Endothelial cell (in vitro differentiated cells): ENCODE measurements at regions not wholly inside any gene's neighbourhood (a gene's known extent, or its start where the extent isn't known, plus 50 kb on each side); places are given as distances from the start of the nearest gene placed in this dataset.

ENCODE experiments used
- DNase-seq: peaks from one replicate; pipeline ENCODE4 v3.0.0; 2021; ENCODE audit warnings: low spot score
- H3K27ac Mint-ChIP-seq: one replicate; pipeline ENCODE4 v1.8.0; 2021; ENCODE audit warnings: mixed read lengths, inconsistent platforms; ENCODE audit not compliant: unreplicated experiment
- H3K27me3 Mint-ChIP-seq: one replicate; pipeline ENCODE4 v1.8.0; 2021; ENCODE audit warnings: mild to moderate bottlenecking, moderate library complexity, mixed read lengths, inconsistent platforms; ENCODE audit not compliant: unreplicated experiment
- H3K36me3 Mint-ChIP-seq: one replicate; pipeline ENCODE4 v1.8.0; 2021; ENCODE audit warnings: mild to moderate bottlenecking, low read depth, mixed read lengths, inconsistent platforms; ENCODE audit not compliant: unreplicated experiment
- H3K4me1 Mint-ChIP-seq: one replicate; pipeline ENCODE4 v1.8.0; 2021; ENCODE audit warnings: mild to moderate bottlenecking, mixed read lengths, inconsistent platforms; ENCODE audit not compliant: unreplicated experiment
- H3K4me3 Mint-ChIP-seq: one replicate; pipeline ENCODE4 v1.8.0; 2021; ENCODE audit warnings: mild to moderate bottlenecking, mixed read lengths, inconsistent platforms; ENCODE audit not compliant: unreplicated experiment
- H3K9me3 Mint-ChIP-seq: one replicate; pipeline ENCODE4 v1.8.0; 2021; ENCODE audit warnings: mixed read lengths, inconsistent platforms; ENCODE audit not compliant: unreplicated experiment
- TF ChIP-seq, protein P1 (sequence below): fragments of 200-600 bp; sonication (generic); IDR thresholded peaks from one replicate; pipeline ENCODE4 v1.5.0; 2021; ENCODE audit warnings: antibody characterized with exemption; ENCODE audit not compliant: unreplicated experiment

DNA sequence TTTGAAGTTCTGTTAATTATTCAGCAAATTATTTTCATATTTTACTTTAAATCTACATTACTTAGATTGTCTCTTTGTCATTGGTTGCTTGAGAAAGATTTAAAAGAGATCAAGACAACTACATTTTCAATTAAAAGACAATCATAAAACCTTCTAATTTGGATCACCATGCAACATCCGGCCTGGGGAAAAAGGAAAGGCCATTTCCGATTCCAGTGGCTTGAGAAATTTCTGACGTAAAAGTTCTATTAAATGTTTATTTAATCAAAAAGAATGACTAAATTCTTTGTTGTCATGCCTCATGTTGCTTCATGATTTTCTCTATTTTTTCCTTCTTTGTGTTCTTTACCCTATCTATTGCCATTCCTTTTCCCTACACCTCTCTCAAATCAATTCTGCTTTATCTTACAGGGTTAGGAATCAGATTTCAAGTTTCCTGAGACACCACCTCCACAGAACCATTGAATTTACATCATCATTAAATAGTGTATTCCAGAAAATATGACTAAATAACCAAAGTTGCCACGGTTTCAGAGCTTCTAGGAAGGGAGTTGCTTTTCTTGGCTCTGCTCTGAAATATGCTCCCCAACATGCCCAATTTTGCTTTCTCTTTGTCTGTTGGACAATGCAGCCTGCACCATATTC is 124.6 kb upstream of the ACSL4 start:
- DNase-seq: no peak
- H3K36me3 Mint-ChIP-seq: no peaks in the 10 kb centered on the region
- no peaks in the 10 kb centered on the region for H3K4me1 Mint-ChIP-seq
- H3K9me3 Mint-ChIP-seq: no peaks in the 10 kb centered on the region
- no peaks in the 10 kb centered on the region for H3K27me3 Mint-ChIP-seq
- no peak overlapping the region for H3K27ac Mint-ChIP-seq
- TF ChIP-seq, protein P1, sequence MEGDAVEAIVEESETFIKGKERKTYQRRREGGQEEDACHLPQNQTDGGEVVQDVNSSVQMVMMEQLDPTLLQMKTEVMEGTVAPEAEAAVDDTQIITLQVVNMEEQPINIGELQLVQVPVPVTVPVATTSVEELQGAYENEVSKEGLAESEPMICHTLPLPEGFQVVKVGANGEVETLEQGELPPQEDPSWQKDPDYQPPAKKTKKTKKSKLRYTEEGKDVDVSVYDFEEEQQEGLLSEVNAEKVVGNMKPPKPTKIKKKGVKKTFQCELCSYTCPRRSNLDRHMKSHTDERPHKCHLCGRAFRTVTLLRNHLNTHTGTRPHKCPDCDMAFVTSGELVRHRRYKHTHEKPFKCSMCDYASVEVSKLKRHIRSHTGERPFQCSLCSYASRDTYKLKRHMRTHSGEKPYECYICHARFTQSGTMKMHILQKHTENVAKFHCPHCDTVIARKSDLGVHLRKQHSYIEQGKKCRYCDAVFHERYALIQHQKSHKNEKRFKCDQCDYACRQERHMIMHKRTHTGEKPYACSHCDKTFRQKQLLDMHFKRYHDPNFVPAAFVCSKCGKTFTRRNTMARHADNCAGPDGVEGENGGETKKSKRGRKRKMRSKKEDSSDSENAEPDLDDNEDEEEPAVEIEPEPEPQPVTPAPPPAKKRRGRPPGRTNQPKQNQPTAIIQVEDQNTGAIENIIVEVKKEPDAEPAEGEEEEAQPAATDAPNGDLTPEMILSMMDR: no peak
- no peak overlapping the region for H3K4me3 Mint-ChIP-seq

DNA sequence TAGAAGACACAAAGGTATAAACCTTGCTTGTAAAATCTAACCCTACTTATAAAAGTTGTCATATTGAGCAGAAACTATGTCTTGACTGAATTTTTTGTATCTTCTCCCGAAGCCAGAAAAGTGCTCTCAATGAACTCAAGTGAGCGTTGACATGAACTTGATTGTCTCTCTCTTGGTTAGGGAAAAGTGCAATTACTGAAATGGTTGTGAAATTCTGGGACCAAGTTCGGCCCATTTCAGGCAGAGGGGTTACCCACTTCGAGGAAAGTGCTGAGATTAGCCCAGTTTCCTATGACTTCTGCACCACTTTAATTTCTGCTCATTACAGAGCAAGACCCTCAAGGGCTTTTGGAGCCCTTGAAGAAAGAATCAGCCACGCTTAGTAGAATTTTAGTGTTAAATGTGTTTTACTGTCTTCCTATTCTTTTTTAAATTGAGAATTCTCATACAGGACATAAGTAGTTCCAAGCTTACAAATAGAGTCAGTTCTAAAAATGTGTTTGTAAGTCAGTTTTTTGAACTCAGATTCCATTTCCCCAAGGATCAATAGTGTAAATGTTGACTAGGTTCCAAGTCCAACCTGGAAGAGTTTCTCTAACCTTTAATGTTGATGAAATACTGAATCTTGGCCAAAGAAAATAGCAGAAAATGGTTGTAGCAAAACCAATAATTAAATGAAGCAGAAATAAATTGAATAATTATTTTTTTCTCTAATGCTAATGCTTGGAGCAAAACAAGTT is 125.7 kb upstream of the ACSL4 start:
- TF ChIP-seq, protein P1: no peak
- Mint-ChIP-seq H3K36me3 (no peaks in the 10 kb centered on the region), H3K9me3 (no peaks in the 10 kb centered on the region), H3K27ac (no peak overlapping the region), H3K4me1 (no peaks in the 10 kb centered on the region), H3K27me3 (no peaks in the 10 kb centered on the region), H3K4me3 (no peak overlapping the region)
- DNase-seq: no peak

DNA sequence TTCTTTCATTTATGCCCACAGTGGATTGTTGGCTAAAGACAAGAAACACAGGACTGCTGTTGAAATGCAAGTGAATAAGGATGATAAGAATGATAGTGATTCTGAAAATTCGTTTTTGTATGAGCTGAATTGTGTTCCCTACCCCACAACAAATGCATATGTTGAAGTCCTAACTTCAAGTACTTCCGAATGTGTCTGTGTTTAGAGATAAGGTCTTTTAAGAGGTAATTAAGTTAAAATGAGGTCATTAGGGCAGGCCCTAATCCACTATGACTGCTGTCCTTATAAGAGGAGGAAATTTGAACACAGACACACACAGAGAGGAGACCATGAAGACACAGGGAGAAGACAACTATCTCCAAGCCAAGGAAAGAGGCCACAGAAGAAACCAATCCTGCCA is 126.6 kb upstream of the ACSL4 start:
- Mint-ChIP-seq H3K9me3 (no peaks in the 10 kb centered on the region), H3K36me3 (no peaks in the 10 kb centered on the region), H3K4me1 (no peaks in the 10 kb centered on the region), H3K27me3 (no peaks in the 10 kb centered on the region), H3K27ac (no peak overlapping the region), H3K4me3 (no peak overlapping the region)
- TF ChIP-seq, protein P1: no peak
- no peak for DNase-seq

DNA sequence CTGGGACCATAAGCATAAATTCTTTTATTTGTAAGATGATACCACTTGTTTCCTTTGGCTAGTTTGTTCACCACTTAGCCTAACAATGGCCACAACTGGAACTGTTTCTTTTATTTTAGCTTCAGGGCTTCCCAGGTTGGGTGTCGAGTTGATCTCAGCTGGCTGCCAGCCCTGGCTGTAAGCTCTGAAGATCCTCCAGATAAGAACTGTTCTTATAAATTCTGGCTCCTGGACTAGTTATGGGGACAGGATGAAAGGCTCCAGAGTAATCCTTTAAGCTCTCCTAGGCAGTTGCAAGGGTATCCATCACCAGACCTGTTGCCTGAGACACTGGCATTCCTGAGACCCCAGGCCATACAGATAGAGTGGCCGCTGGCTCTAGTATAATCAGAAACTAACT is 129.4 kb upstream of the ACSL4 start:
- H3K4me3 Mint-ChIP-seq: no peak overlapping the region
- H3K9me3 Mint-ChIP-seq: no peaks in the 10 kb centered on the region
- TF ChIP-seq, protein P1: no peak
- H3K4me1 Mint-ChIP-seq: no peaks in the 10 kb centered on the region
- no peak for DNase-seq
- H3K27ac Mint-ChIP-seq: no peak overlapping the region
- no peaks in the 10 kb centered on the region for H3K36me3 Mint-ChIP-seq
- peaks cover 3% of the 10 kb centered on the region for H3K27me3 Mint-ChIP-seq

DNA sequence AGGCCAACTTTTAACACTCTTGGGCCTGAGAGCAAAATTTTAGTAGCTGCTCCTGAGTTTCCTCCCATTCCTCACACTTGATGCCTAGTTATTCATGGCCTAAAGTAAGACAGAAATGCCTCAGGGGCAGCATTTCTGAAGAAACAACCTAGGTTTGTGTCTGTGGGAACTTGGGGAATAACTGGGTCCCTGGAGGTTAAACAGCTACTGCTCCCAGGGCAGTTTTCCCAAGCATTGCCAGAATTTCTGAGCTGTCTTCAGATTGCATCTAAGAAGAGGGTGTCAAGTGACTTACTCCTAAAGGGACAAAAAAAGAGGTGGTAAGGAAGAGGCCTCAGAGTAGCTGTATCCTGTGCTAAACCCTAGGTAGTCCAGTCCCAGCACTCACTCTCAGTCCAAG is 130.8 kb upstream of the ACSL4 start:
- no peak overlapping the region for H3K27ac Mint-ChIP-seq
- TF ChIP-seq, protein P1: no peak
- DNase-seq: no peak
- no peaks in the 10 kb centered on the region for H3K9me3 Mint-ChIP-seq
- H3K4me1 Mint-ChIP-seq: no peaks in the 10 kb centered on the region
- H3K4me3 Mint-ChIP-seq: no peak overlapping the region
- peaks cover 3% of the 10 kb centered on the region for H3K27me3 Mint-ChIP-seq
- H3K36me3 Mint-ChIP-seq: no peaks in the 10 kb centered on the region
